K562 (cell line): ENCODE measurements at regions not wholly inside any gene's neighbourhood (a gene's known extent, or its start where the extent isn't known, plus 50 kb on each side); places are given as distances from the start of the nearest gene placed in this dataset.

Experiments used
- ATAC-seq: fragments of 200-7000 bp; cut with Tn5 transposase; 3 replicates; pipeline ENCODE4 v1.9.1; 2020; ENCODE audit warnings: moderate library complexity
- BruUV-seq: library from RNA; stranded (reverse); fragments of 400-500 nt; replicated peaks from 2 replicates; lab custom pipeline; 2021; lab: Mats Ljungman, UMichigan
- CTCF ChIA-PET: fragments of 300-600 bp; formaldehyde crosslinking; extraction: SDS; loops from one replicate; lab custom pipeline; 2021; ENCODE audit warnings: low intra/inter-chr PET ratio; lab: Yijun Ruan, JAX
- POLR2A ChIA-PET: fragments of 300-600, 350-650 bp; sonication (Branson Sonifier 250); formaldehyde crosslinking; extraction: SDS; loops from one replicate; lab custom pipeline; 2021; ENCODE audit warnings: antibody characterized with exemption, inconsistent platforms; lab: Yijun Ruan, JAX
- DNase-seq, 4 experiments: peaks; one replicate each; pipeline versions ENCODE4 v3.0.0 to v3.0.0-alpha.2; 2011 to 2018; ENCODE audit warnings: low spot score in 3 of 4, mixed read lengths in 3 of 4; ENCODE audit errors: extremely low read depth in 1 of 4
- FAIRE-seq: peaks from 2 replicates; lab custom pipeline; 2011; peaks lifted over from hg19 to GRCh38; lab: Jason Lieb, UNC
- H2AFZ ChIP-seq: 2 replicates; pipeline ENCODE4 v1.6.0; 2011; ENCODE audit warnings: low read depth, low read length, control low read depth, inconsistent platforms
- H3K27ac ChIP-seq: fragments of 200-600 bp; 3 replicates; pipeline ENCODE4 v1.8.0; 2011; ENCODE audit warnings: low read depth, mild to moderate bottlenecking, control low read depth, inconsistent platforms, low read length, moderate library complexity, mixed read lengths; ENCODE audit errors: extremely low read depth
- H3K27me3 ChIP-seq, 2 experiments: fragments of 300-600 bp in 1 of 2; 2 replicates in 1 of 2; 3 replicates in 1 of 2; pipeline versions ENCODE4 v1.6.0 to v1.8.0; 2011; ENCODE audit warnings: inconsistent platforms in 2 of 2, low read length in 2 of 2, mild to moderate bottlenecking in 1 of 2, mixed read lengths in 1 of 2, moderate library complexity in 1 of 2; ENCODE audit not compliant: control insufficient read depth in 2 of 2, insufficient read depth in 2 of 2
- H3K36me3 ChIP-seq: fragments of 300-600 bp; 3 replicates; pipeline ENCODE4 v1.8.0; 2011; ENCODE audit warnings: mild to moderate bottlenecking, low read length, inconsistent platforms; ENCODE audit not compliant: control insufficient read depth, insufficient read depth
- H3K4me1 ChIP-seq, 2 experiments: fragments of 200-600 bp in 1 of 2; replicated peaks in 1 of 2; 2 replicates in 1 of 2; 3 replicates in 1 of 2; pipeline versions ENCODE4 v1.5.1 to v1.8.0; 2011; ENCODE audit warnings: inconsistent platforms in 2 of 2, low read length in 2 of 2, mild to moderate bottlenecking in 1 of 2, mixed read lengths in 1 of 2, moderate library complexity in 1 of 2; ENCODE audit not compliant: control insufficient read depth in 2 of 2, insufficient read depth in 2 of 2
- H3K4me2 ChIP-seq: 2 replicates; pipeline ENCODE4 v1.6.1; 2011; ENCODE audit warnings: low read length, control low read depth, inconsistent platforms, mixed read lengths; ENCODE audit not compliant: insufficient read depth
- H3K4me3 ChIP-seq: fragments of 200-600 bp; sonication (generic), shearing (Covaris generic); 2 replicates; pipeline ENCODE4 v1.5.1; 2016; ENCODE audit warnings: control low read depth, inconsistent platforms
- H3K79me2 ChIP-seq: fragments of 200-600 bp; 3 replicates; pipeline ENCODE4 v1.8.0; 2011; ENCODE audit warnings: low read length, inconsistent platforms; ENCODE audit not compliant: control insufficient read depth, insufficient read depth
- H3K9ac ChIP-seq, 2 experiments: 2 replicates each; pipeline versions ENCODE4 v1.6.0 to v1.6.1; 2011; ENCODE audit warnings: low read depth in 2 of 2, low read length in 2 of 2, control low read depth in 1 of 2, inconsistent platforms in 1 of 2, mild to moderate bottlenecking in 1 of 2, mixed read lengths in 1 of 2; ENCODE audit not compliant: insufficient read depth in 1 of 2
- H3K9me1 ChIP-seq: one replicate; pipeline ENCODE4 v1.6.0; 2011; ENCODE audit warnings: inconsistent platforms, mild to moderate bottlenecking, low read length, moderate library complexity; ENCODE audit not compliant: control insufficient read depth, insufficient read depth
- H3K9me3 ChIP-seq: replicated peaks from 2 replicates; pipeline ENCODE4 v1.5.1; 2011; ENCODE audit warnings: low read depth, low read length, inconsistent platforms; ENCODE audit not compliant: control insufficient read depth, insufficient read depth
- H4K20me1 ChIP-seq: replicated peaks from 2 replicates; pipeline ENCODE4 v1.6.1; 2011; ENCODE audit warnings: low read length, inconsistent platforms, mixed read lengths; ENCODE audit not compliant: control insufficient read depth, insufficient read depth
- HDAC1 ChIP-seq, 2 experiments: fragments of 450-650 bp; IDR thresholded peaks; 2 replicates each; pipeline ENCODE4 v1.6.1; 2016 to 2017; ENCODE audit warnings: inconsistent platforms in 1 of 2, mild to moderate bottlenecking in 1 of 2, moderate library complexity in 1 of 2
- HLTF ChIP-seq: fragments of 450-650 bp; IDR thresholded peaks from 2 replicates; pipeline ENCODE4 v1.6.1; 2016
- MCM3 ChIP-seq: fragments of 450-650 bp; IDR thresholded peaks from 2 replicates; pipeline ENCODE4 v1.6.1; 2016
- MYBL2 ChIP-seq, 2 experiments: fragments of 450-650 bp in 1 of 2; sonication (generic) in 1 of 2; formaldehyde crosslinking in 1 of 2; IDR thresholded peaks; 2 replicates each; pipeline versions ENCODE4 v1.6.1 to v1.8.1; 2017 to 2022; ENCODE audit warnings: borderline replicate concordance in 1 of 2, inconsistent platforms in 1 of 2, low read depth in 1 of 2, mild to moderate bottlenecking in 1 of 2, missing genetic modification reagents in 1 of 2, moderate library complexity in 1 of 2
- ZFPM2 ChIP-seq: fragments of 250-450 bp; sonication (Bioruptor Pico); IDR thresholded peaks from 2 replicates; pipeline ENCODE4 v1.5.1; 2022; ENCODE audit warnings: mild to moderate bottlenecking
- ZNF561 ChIP-seq: fragments of 450-650 bp; formaldehyde crosslinking; conservative IDR thresholded peaks from 2 replicates; pipeline ENCODE4 v1.4.0; 2020; ENCODE audit warnings: mild to moderate bottlenecking, moderate library complexity
- ZNF785 ChIP-seq: fragments of 250-450 bp; sonication (Bioruptor Pico); IDR thresholded peaks from 2 replicates; pipeline ENCODE4 v1.4.0; 2020; ENCODE audit warnings: mild to moderate bottlenecking
- WGBS: fragments of 100-300 bp; shearing (Covaris generic); methylation state at CpG from one replicate; pipeline ENCODE4 v1.1.6; 2016; ENCODE audit warnings: low coverage, mixed read lengths; ENCODE audit not compliant: insufficient coverage; ENCODE audit errors: missing lambda C conversion rate; 5-methylcytosine and 5-hydroxymethylcytosine counted together
- in situ Hi-C: fragments of 300-500 bp; cut with MboI; formaldehyde crosslinking; loops from 4 replicates; pipeline ENCODE4 v1.15.0; 2018; ENCODE audit warnings: inconsistent platforms, mixed read lengths
- intact Hi-C: fragments of 100-400 bp; cut with micrococcal nuclease; formaldehyde crosslinking; loops from 2 replicates; pipeline ENCODE4 v1.14.2; 2022
- TF ChIP-seq, protein P1 (sequence below), 2 experiments: fragments of 450-650 bp in 1 of 2; sonication (generic) in 1 of 2; formaldehyde crosslinking in 1 of 2; IDR thresholded peaks; 2 replicates each; pipeline versions ENCODE4 v1.7.1 to v1.9.0; 2016 to 2022; ENCODE audit warnings: inconsistent platforms in 1 of 2, mild to moderate bottlenecking in 1 of 2, missing genetic modification reagents in 1 of 2

DNA sequence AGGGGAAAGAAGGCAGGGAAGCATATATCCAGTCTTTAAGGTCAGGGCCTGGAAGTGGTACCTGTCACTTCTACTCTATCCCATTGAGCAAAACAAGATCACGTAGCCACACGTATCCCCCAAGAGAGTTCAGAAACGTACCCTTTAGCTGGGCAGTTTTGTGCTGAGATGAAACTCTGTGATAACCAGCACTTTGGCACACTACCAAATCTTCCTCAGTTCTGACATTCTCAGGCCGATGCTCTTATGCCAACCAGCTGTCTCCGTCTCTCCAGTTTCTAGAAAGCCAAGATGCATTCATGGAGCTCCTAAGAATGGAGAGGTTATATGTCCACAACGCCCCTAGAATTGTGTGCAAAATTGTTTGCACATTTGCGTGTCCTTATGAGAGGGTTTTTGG lies 176.6 kb upstream of the MSX2 start:
- Histone ChIP-seq H3K4me2 (no peak overlapping the region), H3K9me1 (no peaks in the 10 kb centered on the region), H3K4me3 (no peak overlapping the region), H3K27me3 (peaks cover 22 to 30% of the 10 kb centered on the region in 2 experiments), H3K9ac (no peak overlapping the region), H3K79me2 (no peaks in the 10 kb centered on the region), H2AFZ (no peak overlapping the region), H3K36me3 (no peaks in the 10 kb centered on the region), H4K20me1 (no peaks in the 10 kb centered on the region), H3K9me3 (no peaks in the 10 kb centered on the region), H3K27ac (no peak overlapping the region), H3K4me1 (no peaks in the 10 kb centered on the region)
- in situ Hi-C loops: no loop called here
- POLR2A ChIA-PET: interaction anchor here (1.3 kb wide), 1 partner anchor 15 kb away, joined by 6 read pairs; no protein-coding TSS in a partner anchor
- CTCF ChIA-PET: no interaction called here
- 2% methylated on average over 7 of the region's 7 CpGs for WGBS
- no peak for ATAC-seq
- no TSS peak for BruUV-seq
- TF ChIP-seq HDAC1 (IDR thresholded peaks at IDR 0.05): no peak
- TF ChIP-seq HLTF: no peak
- no peak for TF ChIP-seq ZNF561 (CRISPR knock-in tag)
- no peak for TF ChIP-seq MYBL2 (IDR thresholded peaks at IDR 0.05; ENCODE audit: low read depth)
- TF ChIP-seq MYBL2 (CRISPR knock-in tag; IDR thresholded peaks at IDR 0.05; ENCODE audit: borderline replicate concordance): no peak
- TF ChIP-seq MCM3: no peak
- no peak for DNase-seq
- intact Hi-C loops: no loop called here
- no peak for FAIRE-seq

DNA sequence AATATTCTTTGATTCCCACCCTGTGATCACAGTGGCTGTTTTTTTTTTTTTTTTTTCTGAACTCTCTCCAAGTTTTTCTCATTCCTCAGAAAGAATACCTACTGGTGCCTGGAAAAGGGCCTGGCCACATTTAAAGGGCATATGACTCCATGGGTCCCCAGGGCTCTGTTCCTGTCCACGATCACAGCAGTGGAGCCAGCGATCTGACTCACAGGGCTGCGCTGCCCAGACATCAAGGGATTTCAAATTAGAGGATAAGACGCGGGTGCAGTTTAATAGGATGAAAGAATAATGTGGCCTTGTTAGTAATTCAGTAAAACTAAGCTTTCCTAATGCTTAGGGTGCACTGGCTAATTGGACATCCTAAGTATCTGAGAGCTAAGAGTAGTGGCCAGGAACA lies 175.1 kb upstream of the MSX2 start:
- intact Hi-C loops: no loop called here
- Histone ChIP-seq H3K9me3 (no peaks in the 10 kb centered on the region), H4K20me1 (no peaks in the 10 kb centered on the region), H3K27ac (no peak overlapping the region), H3K9ac (no peak overlapping the region), H3K4me3 (no peak overlapping the region), H3K79me2 (no peaks in the 10 kb centered on the region), H3K9me1 (no peaks in the 10 kb centered on the region), H2AFZ (no peak overlapping the region), H3K4me2 (no peak overlapping the region), H3K4me1 (no peaks in the 10 kb centered on the region), H3K27me3 (peaks cover 20 to 30% of the 10 kb centered on the region in 2 experiments), H3K36me3 (no peaks in the 10 kb centered on the region)
- 0% methylated on average over 5 of the region's 5 CpGs for WGBS
- BruUV-seq: no TSS peak
- ATAC-seq (no peak), FAIRE-seq (no peak), DNase-seq (no peak)
- in situ Hi-C loops: no loop called here
- CTCF ChIA-PET: no interaction called here
- POLR2A ChIA-PET: interaction anchor here (0.6 to 1.3 kb wide), 2 partner anchors 17 to 27 kb away, joined by 3 to 6 read pairs; no protein-coding TSS in a partner anchor
- TF ChIP-seq, protein P1, sequence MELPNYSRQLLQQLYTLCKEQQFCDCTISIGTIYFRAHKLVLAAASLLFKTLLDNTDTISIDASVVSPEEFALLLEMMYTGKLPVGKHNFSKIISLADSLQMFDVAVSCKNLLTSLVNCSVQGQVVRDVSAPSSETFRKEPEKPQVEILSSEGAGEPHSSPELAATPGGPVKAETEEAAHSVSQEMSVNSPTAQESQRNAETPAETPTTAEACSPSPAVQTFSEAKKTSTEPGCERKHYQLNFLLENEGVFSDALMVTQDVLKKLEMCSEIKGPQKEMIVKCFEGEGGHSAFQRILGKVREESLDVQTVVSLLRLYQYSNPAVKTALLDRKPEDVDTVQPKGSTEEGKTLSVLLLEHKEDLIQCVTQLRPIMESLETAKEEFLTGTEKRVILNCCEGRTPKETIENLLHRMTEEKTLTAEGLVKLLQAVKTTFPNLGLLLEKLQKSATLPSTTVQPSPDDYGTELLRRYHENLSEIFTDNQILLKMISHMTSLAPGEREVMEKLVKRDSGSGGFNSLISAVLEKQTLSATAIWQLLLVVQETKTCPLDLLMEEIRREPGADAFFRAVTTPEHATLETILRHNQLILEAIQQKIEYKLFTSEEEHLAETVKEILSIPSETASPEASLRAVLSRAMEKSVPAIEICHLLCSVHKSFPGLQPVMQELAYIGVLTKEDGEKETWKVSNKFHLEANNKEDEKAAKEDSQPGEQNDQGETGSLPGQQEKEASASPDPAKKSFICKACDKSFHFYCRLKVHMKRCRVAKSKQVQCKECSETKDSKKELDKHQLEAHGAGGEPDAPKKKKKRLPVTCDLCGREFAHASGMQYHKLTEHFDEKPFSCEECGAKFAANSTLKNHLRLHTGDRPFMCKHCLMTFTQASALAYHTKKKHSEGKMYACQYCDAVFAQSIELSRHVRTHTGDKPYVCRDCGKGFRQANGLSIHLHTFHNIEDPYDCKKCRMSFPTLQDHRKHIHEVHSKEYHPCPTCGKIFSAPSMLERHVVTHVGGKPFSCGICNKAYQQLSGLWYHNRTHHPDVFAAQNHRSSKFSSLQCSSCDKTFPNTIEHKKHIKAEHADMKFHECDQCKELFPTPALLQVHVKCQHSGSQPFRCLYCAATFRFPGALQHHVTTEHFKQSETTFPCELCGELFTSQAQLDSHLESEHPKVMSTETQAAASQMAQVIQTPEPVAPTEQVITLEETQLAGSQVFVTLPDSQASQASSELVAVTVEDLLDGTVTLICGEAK (IDR thresholded peaks at IDR 0.05): no peak
- TF ChIP-seq, protein P1 (CRISPR knock-in tag; IDR thresholded peaks at IDR 0.05): no peak
- TF ChIP-seq ZFPM2 (no peak), ZNF785 (CRISPR knock-in tag) (no peak)
